Adipocyte (in vitro differentiated cells): ENCODE measurements at regions not wholly inside any gene's neighbourhood (a gene's known extent, or its start where the extent isn't known, plus 50 kb on each side); places are given as distances from the start of the nearest gene placed in this dataset.
"Not testable (repeated sequence)": the region's sequence is repeated elsewhere in the genome, so short reads cannot be mapped to it uniquely, and the experiment has no call there.

ENCODE experiments used
- DNase-seq: peaks from one replicate; pipeline ENCODE4 v3.0.0-alpha.2; 2015; ENCODE audit warnings: low read depth
- H3K27me3 ChIP-seq: replicated peaks from 2 replicates; pipeline ENCODE4 v1.7.0; 2013; ENCODE audit warnings: mild to moderate bottlenecking, low read length, moderate library complexity; ENCODE audit not compliant: control insufficient read depth, insufficient read depth
- H3K36me3 ChIP-seq: 2 replicates; pipeline ENCODE4 v1.7.0; 2013; ENCODE audit warnings: low read length, mild to moderate bottlenecking, moderate library complexity; ENCODE audit not compliant: control insufficient read depth, insufficient read depth, severe bottlenecking
- H3K4me1 ChIP-seq: 2 replicates; pipeline ENCODE4 v1.7.0; 2013; ENCODE audit warnings: mild to moderate bottlenecking, low read length, moderate library complexity; ENCODE audit not compliant: control insufficient read depth, insufficient read depth
- H3K4me3 ChIP-seq: 2 replicates; pipeline ENCODE4 v1.7.0; 2013; ENCODE audit warnings: mild to moderate bottlenecking, low read length, moderate library complexity
- H3K9ac ChIP-seq: 2 replicates; pipeline ENCODE4 v1.7.0; 2013; ENCODE audit warnings: mild to moderate bottlenecking, low read length, moderate library complexity
- H3K9me3 ChIP-seq: 2 replicates; pipeline ENCODE4 v1.7.0; 2013; ENCODE audit warnings: mild to moderate bottlenecking, low read length, moderate library complexity; ENCODE audit not compliant: control insufficient read depth

DNA sequence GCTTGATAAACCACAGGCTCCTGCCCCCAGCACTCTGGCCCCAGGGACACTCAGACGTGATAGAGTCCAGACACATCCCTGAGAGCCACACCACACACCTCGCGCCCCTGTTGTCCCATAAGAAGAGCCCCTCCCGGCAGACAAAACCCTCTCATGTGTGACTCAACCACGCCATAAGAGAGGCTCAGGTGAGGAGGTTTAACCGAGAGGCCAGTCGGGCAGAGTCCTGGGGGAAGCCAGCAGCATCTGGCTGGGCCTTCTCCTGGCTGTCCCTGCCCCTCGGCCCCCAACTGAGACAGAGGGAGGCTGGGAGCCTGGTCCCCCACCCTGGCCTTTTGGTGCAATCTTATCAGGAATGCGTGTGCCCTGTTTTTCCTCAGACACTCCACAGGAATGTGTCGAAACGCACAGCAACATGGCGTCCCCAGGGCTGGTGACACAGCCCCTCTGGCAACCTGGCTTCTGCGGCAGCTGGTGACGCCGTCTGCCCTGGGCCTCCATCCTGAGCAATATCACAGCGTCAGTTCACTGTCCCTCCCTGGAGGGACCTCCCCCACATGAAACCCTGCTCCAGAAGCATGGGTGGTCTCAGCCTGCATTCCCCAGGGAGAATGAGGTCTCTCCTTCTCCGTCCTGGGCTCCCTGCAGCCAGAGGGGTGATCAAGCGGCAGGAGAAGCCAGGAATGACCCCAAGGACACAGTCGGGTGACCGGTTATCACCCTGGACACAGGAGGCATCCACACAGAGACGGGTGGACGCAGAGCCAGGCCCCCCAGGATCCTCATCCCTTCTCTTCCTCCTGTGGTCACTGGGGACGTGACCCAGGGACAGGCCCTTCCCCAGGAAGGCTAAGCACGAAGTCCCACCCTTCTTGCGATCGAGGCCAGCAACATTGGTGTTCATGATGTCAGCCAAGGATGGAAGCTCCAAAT lies 156.6 kb upstream of the AFDN start:
- Histone ChIP-seq H3K9me3 (no peaks in the 10 kb centered on the region), H3K4me1 (no peaks in the 10 kb centered on the region), H3K36me3 (no peaks in the 10 kb centered on the region), H3K4me3 (no peak overlapping the region), H3K27me3 (peaks cover 18% of the 10 kb centered on the region), H3K9ac (no peak overlapping the region)
- DNase-seq: no peak

- H3K27me3 ChIP-seq: peaks cover 22% of the 10 kb centered on the region
- H3K4me3 ChIP-seq: no peak overlapping the region
Observed at GRCh38 chr6:167670938-167671338, 155.8 kb upstream of the AFDN start.

GRCh38 chr6:167671379-167671976 lies 155.2 kb upstream of the AFDN start:
- not testable (repeated sequence) for H3K4me3 ChIP-seq, H3K36me3 ChIP-seq, H3K9me3 ChIP-seq, DNase-seq, H3K9ac ChIP-seq, H3K4me1 ChIP-seq
- H3K27me3 ChIP-seq: peaks cover 25% of the 10 kb centered on the region

More at GRCh38 chr6:167670938-167671338, 155.8 kb upstream of the AFDN start:
- DNase-seq: no peak
- no peaks in the 10 kb centered on the region for H3K4me1 ChIP-seq
- H3K36me3 ChIP-seq: no peaks in the 10 kb centered on the region
- no peaks in the 10 kb centered on the region for H3K9me3 ChIP-seq
- no peak overlapping the region for H3K9ac ChIP-seq

- no peaks in the 10 kb centered on the region for H3K36me3 ChIP-seq
- H3K9me3 ChIP-seq: no peaks in the 10 kb centered on the region
- H3K4me1 ChIP-seq: no peaks in the 10 kb centered on the region
- no peak overlapping the region for H3K9ac ChIP-seq
- H3K27me3 ChIP-seq: peaks cover 32% of the 10 kb centered on the region
- H3K4me3 ChIP-seq: no peak overlapping the region
- no peak for DNase-seq
Observed at GRCh38 chr6:167671977-167672687, 154.6 kb upstream of the AFDN start.

DNA sequence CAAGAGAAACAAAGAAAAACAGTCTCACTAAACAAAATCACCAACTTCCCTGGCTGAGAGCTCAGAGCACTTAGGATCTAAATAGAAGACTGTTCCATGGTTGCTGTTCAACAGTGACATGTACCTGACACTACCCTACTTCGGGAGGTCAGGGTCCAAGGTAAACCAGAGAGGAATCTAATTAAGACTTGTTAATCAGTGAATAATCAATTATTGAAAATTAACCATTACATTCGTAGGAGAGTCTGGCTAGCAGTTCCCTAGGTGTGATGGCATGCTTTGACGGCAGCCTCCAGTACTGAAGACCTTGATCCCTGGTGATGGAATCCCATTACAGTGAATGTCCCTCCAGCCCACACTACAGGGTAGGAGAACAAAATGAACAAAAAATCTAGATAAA lies 154.0 kb upstream of the AFDN start:
- H3K4me3 ChIP-seq: no peak overlapping the region
- H3K4me1 ChIP-seq: no peaks in the 10 kb centered on the region
- H3K9ac ChIP-seq: no peak overlapping the region
- H3K9me3 ChIP-seq: no peaks in the 10 kb centered on the region
- no peaks in the 10 kb centered on the region for H3K36me3 ChIP-seq
- H3K27me3 ChIP-seq: peaks cover 38% of the 10 kb centered on the region
- DNase-seq: no peak

- H3K4me1 ChIP-seq: peaks cover 10% of the 10 kb centered on the region
- peaks cover 47% of the 10 kb centered on the region for H3K27me3 ChIP-seq
- no peaks in the 10 kb centered on the region for H3K9me3 ChIP-seq
- H3K9ac ChIP-seq: no peak overlapping the region
- DNase-seq: no peak
- no peak overlapping the region for H3K4me3 ChIP-seq
- no peaks in the 10 kb centered on the region for H3K36me3 ChIP-seq
Observed at GRCh38 chr6:167673946-167674345, 152.8 kb upstream of the AFDN start.

DNA sequence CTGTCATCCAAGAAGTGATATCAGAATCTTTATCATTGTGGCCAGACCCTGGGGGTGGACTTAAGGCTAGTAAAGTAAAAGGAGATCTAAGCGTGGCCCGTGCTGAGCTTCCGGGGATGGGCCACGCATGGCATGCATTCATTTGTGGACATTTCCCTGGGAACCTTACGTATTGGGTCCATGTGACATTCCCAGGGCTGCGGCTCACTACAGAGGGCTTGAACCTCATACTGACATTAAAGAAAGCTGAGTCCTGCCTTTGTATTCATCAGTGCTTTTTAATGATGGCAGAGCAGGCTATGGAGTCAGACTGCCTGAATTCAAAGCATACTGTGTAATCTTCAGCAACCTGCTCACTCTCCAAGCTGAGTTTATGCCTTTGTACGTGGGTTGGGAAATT lies 152.2 kb upstream of the AFDN start:
- H3K36me3 ChIP-seq: no peaks in the 10 kb centered on the region
- H3K27me3 ChIP-seq: peaks cover 53% of the 10 kb centered on the region
- no peaks in the 10 kb centered on the region for H3K9me3 ChIP-seq
- no peak overlapping the region for H3K4me3 ChIP-seq
- peaks cover 10% of the 10 kb centered on the region for H3K4me1 ChIP-seq
- DNase-seq: no peak
- H3K9ac ChIP-seq: no peak overlapping the region

DNA sequence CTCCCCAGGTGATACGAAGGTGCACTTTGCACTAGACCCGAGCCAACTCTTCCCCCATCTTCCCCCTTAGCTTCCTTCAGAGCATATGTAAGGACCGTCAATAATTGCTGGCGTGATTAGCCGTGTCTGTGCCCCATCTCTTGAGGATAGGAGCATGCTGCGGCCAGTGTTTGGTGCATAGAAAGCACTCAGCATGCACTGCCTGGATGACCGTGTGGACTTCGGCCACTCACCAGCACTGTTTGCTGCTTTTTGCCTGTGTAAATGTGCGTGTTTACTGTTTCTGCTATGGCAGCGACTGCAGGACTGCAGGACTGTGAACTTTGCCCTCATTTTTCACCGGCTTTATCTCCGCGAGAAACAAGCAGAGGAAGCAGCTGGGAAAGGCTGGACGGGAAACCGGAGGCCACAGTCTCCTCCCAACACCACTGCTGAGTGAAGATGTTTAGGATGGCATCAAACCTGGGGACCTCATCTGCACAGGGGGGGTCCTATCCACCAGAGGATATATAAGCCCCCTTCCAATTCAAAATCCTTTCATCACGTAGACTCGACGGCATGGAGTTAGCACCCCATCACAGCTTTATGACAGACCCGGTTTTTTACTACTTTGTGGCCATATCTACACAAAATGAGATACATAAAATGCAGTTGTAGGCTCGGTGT lies 150.6 kb upstream of the AFDN start:
- Histone ChIP-seq H3K9me3 (no peaks in the 10 kb centered on the region), H3K4me1 (peaks cover 10% of the 10 kb centered on the region), H3K36me3 (no peaks in the 10 kb centered on the region), H3K9ac (no peak overlapping the region), H3K4me3 (no peak overlapping the region), H3K27me3 (peaks cover 54% of the 10 kb centered on the region)
- DNase-seq: no peak

DNA sequence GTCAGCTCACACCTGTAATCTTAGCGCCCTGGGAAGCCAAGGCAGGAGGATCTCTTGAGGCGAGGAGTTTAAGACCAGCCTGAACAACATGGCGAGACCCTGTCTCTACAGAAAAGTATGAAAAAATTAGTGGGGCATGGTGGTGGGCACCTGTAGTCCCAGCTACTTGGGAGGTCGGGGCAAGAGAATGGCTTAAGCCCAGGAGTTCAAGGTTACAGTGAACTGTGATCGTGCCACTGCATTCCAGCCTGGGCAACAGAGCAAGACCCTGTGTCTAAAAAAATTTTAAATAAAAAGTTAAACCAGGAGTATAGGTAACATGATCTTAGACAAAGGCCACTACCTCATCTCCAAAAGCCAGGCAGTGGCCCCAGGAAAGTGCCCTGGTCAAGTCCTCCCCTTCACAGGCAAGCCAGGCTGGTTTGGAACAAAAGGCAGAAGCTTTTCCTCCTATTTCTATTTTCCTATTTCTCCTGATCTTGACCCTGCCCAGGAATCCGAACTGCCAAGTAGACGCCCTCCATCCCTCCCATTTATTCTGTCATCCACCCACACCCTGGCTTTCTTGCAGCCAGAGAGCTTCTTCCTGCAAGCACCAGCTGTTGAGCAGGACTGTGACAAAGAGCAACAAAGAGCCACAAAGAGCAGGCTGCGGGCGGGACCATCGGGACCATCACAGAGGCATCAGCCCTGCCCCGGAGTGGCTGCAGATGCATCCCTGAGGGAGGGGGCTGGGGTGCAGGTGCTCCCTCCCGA lies 149.9 kb upstream of the AFDN start:
- H3K36me3 ChIP-seq: no peaks in the 10 kb centered on the region
- no peak for DNase-seq
- H3K27me3 ChIP-seq: peaks cover 54% of the 10 kb centered on the region
- no peak overlapping the region for H3K4me3 ChIP-seq
- H3K9me3 ChIP-seq: no peaks in the 10 kb centered on the region
- peaks cover 10% of the 10 kb centered on the region for H3K4me1 ChIP-seq
- H3K9ac ChIP-seq: no peak overlapping the region

DNA sequence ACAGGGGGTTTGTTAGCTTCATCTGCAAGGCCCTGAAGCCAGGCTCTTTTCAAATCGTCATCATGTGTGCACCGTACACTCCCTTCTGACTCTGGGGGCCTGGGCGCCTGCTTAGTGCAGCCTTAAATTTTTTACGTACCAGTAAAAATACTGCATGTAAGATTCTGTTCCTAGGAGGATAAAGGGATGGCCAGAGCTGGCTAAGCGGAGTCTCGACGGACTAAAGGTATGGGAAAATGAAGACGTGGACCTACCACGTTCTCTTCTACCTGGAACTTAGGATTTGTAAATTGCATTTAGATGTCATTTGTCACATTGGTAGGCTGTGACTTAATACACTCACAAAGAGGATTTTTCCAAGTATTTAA lies 149.3 kb upstream of the AFDN start:
- Histone ChIP-seq H3K4me3 (no peak overlapping the region), H3K27me3 (peaks cover 54% of the 10 kb centered on the region), H3K9ac (no peak overlapping the region), H3K4me1 (peaks cover 10% of the 10 kb centered on the region), H3K36me3 (no peaks in the 10 kb centered on the region), H3K9me3 (no peaks in the 10 kb centered on the region)
- DNase-seq: no peak
